CD4-positive, alpha-beta T cell treated with Interleukin-21 for 1 hour (primary cell): ENCODE measurements at regions not wholly inside any gene's neighbourhood (a gene's known extent, or its start where the extent isn't known, plus 50 kb on each side); places are given as distances from the start of the nearest gene placed in this dataset.

Source experiments
- DNase-seq: peaks from one replicate; pipeline ENCODE4 v3.0.0-alpha.2; 2020

DNA sequence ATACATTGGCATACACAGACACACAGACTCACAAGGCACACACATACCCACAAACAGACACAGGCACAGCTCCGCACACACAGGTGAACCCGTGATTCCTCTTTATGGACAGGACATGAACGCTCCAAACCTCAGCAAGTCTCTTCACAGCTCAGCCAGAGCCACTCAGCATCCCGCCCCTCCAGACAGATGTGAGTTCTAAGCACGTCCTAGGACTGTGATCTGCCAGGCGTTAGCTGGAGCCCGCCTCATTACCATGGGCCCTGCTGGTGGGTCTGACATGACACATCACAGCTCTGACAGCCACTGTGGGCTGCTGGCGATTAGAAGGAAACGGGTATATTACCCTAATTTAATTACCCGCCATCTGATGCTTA lies 176.7 kb upstream of the PPP2R2D start:
- DNase-seq = no peak

DNA sequence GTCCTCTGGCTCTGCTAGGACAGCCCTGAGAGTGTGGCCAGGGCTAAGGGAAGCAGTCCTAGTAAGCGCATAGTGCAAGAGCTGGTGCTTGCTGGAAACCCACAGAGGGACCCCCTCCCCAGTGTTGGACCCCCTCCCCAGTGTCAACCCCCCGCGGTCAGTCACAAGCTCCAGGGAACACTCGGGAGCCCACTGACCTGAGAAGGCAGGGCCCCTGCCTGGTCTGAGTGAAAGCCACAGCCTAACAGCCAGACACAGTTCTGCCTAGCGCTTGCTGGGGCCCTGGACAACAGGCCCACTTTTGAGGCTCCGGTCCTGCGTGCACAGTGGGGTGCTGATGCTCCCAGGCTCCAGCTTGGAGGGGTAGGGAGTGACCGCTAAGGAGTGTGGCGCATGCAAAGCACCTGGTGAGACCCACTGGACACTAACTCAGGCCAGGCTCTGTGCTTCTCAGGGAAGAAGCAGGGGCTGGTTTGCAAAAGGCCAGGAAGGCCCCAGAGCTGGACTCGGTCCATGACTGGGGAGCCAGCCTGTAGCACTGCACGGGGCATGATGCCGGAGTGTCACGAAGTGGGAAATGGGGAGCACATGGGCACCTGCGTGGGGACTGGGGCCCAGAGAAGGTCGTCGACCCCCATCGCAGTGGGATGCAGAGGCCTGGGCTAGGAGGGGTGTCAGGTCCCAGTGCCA lies 175.8 kb upstream of the PPP2R2D start:
- DNase-seq = no peak

DNA sequence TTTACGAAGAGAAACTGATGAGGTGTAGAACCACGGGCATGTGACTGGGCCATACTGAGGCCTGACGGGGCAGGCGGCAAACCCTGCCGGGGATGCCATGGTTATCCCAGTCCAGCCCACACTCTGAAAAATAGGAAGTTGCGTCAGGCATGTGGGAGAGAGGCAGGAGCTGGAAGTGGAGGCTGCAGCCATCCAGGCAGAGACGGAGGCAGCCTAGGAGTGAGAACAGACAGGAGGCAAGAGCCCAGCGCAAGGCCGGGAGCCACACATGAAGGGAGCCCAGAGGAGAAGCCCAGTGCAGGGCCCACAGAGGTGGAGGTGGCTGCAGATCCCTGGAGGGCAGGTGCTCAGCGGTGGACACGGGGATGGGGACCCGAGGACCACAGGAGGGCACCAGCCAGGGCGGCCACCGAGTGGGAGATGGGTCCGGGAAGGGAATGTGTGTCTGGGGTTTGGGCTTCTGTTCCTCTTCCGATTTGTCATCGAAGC lies 175.2 kb upstream of the PPP2R2D start:
- DNase-seq = no peak

DNA sequence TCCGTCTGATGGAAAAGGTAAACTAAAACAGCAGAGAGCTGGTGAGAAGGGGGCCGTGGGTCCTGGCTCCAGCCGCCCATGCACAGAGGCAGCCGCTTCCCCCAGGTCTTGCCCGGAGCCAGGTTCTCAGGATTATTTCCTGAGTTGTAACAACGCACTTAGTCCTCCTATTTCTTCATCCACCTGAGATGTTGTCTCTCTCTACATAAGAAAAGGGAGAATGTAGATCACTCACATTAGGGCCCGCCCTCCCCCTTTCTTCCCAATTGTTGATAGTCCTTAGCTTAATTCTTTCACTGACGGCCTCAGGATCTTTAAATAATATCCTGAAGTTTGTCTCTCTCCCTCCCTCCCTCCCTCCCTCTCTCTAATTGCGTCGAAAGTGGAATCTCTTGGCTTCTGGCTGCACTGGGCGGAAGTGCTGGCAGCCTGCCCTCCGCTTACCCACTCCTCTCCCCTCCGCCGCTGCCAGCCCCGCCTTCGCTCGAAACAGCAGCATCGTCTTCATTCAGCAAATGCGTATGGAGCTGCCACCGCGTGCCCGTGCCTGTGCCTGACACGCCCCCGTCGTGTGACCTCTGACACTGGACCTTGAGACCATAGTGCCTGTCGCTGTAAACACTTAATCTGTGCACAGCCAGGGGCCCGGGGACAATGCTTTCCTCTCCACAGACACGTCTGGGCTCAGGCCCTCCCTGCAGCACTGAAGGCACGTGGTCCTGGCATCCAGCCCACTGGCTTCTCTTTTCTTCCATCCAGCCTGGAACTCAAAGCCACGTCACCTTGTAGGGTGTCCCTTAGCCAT lies 174.5 kb upstream of the PPP2R2D start:
- no peak for DNase-seq

DNA sequence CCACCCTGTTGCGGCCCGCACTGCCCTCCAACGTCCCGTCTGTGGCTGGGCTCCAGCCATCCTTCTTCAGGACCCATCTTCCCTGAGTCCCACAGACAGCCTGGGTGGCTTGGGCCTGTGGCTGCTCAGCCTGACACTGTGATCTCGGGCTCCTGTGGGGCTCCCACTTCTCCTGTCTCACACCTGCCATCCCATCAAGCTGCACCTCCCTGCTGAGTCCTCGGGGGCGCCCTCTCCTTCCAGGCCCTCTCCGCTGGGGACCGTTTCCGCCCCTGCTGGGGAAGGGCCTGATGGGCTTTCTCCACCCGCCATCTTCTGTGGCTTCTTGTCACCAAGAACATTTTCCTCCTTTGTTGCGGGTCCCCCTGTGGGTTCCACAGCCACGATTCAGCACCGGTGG lies 173.8 kb upstream of the PPP2R2D start:
- DNase-seq = no peak

DNA sequence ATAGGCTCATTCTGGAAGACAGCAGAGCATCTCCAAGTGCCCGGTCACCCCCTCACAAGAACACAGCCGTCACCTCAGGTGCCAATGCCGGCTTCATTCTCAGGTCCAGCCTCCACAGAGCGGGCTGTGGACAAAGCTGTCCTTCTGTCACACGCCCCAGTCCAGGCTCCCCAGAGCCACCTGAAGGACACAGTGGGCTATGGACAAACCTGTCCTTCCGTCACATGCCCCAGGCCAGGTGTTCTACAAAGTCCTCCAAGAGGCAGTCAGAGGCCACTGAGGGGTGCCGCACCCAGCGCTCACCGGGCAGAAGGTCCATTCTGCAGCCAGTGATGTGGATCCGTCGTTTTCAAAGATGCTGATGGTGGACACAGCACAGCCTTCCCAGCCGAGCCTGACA lies 173.2 kb upstream of the PPP2R2D start:
- DNase-seq = no peak

DNA sequence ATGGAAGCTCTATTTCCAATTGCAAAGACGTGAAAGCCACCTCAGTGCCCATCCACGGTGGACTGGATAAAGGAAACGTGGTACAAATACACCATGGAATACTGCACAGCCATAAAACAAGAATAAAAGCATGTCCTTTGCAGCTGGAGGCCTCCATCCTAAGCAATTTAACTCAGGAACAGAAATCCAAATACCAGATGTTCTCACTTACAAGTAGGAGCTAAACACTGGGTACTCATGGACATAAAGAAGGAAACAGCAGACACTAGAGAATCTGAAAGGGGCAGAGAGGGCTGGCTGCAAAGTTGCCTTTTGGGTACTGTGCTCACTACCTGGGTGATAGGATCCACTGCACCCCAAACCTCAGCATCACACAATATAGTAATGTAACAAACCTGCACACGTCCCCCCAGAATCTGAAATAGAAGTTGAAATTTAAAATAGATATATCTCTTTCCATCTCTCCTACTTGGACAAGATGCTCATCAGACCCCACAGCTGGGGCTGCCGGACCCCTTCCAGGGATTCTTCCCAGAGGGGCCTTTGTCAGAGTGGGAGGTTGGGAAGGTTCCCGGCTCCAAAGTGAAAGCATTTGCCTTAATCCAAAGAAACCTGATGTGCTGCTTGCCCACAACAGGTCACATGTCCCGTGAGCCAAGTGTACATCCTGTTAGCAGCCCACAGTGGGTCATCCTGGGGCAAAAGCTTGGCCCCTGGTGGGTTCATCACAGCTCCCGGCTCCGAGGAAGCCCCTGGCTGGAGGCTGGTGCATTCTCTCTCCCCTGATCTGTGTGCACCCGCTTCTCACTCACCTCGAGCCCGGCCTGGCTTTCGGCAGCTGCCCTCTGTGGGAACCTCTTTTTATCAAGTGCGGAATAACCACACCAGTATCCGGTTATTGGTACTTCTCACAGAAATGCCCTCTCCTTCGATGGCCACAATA lies 172.3 kb upstream of the PPP2R2D start:
- no peak for DNase-seq

DNA sequence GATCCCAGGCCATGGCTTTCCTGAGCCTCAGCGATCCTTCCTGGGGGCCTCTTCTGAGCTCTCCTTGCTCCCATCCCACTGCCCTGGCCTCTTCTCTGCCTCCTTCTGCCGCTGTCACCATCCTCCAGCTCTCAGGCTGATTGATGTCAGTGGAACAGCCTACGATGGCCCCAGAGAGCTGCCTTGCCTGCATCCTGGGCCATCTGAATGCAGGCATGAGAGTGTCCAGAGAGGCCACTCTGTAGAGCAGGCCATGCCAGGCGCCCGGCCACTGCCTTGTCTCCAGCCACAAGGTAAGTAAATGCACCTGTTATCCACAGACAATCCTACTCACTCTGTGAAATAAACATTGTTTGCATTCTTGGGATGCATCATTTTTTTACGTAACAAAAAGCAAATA lies 171.4 kb upstream of the PPP2R2D start:
- no peak for DNase-seq

DNA sequence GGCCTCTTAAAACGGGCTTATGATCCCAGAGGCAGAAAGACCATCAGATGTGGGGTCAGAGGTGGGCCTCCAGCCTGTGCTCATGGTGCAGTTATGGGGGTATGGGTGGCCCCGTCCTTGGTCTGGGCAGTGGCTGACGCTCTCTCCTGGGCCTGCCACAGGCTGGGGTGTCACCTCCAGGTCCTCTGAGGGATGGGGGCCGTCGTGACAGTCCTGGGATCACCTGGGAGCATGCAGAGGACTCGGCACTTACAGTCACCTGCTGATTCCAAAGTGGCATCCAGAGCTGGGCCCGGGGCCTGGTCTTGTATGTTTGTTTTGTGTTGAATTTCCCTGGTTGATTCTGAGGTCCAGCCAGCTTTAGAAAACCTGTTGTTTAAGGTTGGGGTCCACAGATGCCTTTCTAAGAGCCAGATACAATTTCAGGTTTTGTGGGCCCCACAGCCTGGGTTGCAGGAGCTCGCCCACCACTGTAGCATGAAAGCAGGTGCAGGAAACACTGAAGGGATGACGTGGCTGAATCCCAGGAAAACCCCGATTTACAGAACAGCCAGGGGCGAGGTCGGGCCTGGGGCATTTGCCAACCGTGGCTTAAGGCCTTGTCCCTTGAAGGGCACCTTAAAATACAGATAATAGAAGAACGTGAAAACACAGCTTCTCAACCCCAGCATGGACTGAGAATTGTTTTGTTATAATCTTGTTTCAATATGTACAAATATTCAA lies 170.7 kb upstream of the PPP2R2D start:
- DNase-seq = no peak

DNA sequence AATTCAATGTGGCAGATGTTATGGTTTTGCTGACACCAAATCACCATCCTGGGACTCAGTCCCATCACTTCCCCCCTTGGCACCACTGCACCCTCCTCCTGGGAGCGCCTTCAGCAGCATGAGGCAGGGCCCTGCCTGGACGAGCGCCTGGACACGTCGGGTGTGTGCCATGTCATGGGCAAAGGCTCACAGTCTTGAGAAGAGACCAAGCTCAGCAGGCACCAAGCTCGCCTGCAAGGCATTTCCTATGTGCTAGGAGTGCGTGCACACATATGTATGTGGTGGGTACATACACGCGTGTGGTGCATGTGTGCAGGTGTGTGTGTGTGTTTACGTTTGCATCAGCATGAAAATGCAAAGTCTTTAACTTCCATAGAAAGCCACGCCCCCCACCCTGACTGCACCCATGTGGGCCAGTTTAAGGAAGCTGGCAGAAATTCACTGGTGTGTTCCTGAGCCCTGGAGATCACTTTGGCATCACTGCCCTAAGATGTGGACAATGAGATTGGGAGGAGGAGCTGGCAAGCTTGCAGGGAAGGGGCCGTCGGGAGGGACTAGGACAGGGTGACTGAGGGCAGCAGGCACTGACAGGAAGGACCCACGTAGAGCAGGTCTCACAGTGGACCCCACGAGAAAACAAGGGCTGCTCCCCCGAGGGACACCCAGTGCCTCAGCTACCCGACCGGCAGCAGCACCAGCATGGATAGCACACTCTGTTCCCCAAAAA lies 169.9 kb upstream of the PPP2R2D start:
- no peak for DNase-seq

DNA sequence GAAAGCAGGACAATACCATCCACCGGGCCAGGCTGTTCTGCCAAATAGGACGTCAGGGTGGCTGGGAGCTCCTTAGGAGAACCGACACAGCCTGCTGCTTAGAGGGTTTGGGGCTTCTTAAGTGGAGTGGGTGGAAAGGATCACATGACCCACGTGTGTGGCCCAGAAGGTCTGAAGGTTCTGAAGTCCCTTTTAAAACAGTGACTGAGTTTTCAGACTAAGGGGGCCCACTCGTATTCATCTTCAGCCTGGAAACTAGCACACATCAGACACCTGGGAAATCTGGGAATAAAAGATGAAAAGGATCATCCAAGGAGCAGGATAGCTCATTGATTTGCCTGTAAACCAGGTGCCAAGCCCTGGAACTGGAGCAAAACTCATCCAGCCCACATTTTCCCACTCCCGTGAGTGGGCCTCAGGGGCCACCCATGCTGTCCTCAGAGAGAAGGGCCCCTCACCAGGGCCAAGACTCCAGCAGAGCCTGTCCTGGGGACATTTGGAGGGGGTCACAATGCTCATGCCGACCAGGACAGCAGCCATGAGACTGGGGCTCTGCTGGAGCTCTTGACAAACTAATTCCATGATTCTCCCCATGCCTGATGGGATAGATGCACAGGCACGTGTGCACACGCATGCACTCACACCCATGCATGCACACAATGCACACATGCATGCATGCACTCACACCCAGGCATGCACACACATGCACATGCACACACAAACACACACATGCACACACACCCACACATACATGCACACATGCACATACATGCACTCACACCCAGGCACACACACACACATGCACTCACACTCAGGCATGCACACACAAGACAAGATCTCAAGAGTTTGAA lies 168.8 kb upstream of the PPP2R2D start:
- no peak for DNase-seq

DNA sequence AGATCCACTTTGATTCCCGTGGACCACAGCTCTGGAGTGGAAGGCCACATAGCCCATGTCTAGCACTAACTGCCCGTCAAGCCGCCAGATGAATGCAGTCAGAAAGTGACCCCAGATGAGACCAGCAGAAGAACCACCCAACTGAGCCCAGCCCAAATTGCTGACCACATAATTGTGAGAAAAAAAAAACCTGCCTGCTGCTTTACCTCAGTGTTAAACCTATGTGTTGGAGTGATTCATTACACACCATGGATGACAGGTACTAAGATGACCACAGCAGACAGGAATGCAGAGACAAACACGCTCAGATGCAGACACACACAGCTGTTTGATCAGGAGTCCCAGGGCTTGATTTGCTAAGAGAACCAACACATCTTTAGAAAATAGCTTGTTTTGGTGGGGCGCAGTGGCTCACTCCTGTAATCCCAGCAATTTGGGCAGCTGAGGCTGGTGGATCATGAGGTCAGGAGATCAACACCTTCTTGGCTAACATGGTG lies 168.1 kb upstream of the PPP2R2D start:
- DNase-seq = no peak

DNA sequence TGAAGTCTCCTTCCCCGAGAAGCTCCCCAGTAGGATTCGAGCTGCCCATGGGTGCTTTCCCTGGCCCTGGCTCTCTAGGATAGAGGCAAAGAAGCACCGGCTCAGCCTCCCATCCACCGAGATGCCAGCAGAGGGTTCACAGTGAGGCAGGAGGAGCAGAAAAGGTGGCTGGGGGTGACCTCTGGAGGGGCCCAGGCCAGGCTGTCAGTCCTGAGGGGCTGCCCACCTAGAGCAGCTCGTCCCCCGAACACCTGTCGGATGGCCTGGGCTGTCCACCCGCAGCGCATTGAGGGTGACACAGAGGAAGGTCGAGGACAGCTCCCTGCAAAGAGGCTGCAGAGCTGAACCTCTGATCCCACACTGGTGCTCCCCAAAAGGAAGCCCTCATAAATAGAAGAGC lies 167.2 kb upstream of the PPP2R2D start:
- no peak for DNase-seq

DNA sequence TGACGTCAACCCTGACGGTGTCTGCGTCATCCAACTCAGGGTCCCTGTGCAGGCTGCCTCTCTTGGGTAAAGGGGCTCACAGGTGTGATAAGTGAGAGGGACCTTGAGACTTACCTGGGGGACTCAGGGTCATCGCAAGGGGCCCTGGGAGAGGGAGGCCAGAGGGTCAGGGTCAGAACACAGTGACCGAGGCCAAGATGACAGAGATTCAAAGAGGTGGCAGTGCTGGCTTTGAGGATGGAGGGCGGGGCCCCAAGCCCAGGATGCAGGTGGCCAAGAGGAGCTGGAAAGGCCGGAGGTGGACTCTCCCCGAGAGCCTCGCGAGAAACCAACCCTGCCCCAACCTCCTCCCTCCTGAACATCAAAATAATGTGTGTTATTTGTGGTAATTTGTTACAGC lies 165.2 kb upstream of the PPP2R2D start:
- no peak for DNase-seq

DNA sequence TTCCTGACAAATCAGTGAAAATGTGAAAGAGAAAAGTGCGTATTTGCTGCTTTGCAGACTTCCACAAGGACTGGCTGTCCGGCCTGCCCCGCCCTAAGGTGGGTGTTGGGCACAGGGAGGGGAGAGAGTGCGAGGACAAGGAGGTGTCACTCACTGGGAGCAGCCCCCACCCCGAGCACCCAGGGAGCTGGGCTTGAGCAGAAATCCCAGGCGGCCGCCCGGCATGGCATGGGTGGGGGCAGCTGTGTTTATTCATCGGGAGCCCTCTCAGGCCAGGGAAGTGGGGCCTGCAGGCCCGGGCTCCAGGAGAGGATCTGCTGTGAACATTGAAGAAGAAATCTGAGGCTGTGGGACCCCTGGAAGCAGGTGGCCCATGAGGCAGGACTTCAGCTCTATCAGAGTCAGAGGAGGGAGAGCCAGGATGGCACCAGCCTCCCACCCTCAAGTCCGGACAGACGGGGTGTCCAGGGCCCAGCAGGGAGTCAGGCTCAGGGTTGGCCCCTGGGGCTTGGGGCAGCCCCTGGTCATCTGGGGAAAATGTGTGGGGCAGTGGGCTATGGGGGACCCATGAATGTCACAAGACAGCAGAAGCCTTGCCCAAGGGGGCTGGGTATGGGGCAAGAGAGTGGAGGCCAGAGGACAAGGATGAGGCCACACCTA lies 164.4 kb upstream of the PPP2R2D start:
- no peak for DNase-seq

DNA sequence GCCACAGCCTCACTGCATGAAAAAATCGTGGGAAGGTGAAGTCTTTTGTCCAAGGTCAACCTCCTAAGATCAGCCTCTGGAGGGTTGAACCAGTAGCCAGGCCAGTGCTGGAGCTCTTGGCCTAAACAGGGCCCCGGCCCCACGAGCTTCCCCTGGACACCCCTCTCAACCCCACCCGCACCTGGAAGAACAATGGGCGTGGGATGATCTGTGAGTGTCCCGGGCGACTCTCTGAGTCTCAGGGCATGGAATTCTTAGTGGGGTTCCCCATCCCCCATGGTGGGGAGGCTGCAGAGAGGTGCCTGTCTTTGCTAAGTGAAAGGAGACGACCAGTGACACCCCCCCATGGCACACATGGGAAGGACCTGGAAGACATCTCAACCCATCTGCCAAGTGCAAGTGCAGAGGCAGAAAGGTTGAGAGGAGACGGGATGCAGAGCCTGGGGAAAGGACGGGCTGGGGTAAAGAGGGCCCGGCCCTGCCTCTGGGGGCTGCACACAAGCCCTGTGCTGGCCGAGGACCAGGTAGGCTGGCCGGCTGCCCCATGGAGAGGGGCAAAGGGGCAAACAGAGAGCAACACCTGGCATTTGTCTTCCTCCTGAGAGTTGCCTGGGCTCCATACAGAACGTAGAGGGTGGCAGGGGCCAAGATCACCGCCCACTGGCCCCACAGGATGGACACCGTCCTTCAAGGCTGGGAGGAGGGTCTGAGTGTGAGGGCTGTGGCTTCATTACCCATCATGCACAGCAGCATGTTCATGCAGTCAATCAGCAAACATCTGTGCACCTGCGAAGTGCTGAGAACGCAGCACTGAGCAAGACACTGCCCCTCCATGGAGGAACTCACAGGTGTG lies 163.0 kb upstream of the PPP2R2D start:
- DNase-seq = no peak

DNA sequence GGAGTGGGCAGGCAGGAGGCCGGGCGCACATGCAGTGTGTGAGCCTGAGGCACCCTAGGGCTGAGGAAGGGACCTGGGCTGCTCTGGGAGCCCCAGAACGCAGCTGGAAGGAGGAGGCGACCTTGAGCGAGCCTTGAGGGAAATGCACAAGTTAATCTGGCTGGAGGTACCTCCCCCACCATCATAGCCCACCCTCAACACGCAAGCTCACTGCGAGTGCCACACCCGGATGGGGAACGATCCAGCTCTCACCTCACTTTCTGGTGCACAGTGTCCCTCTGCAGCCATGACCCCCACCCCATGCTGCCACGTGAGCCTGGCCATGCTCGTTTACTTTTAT lies 162.4 kb upstream of the PPP2R2D start:
- no peak for DNase-seq

DNA sequence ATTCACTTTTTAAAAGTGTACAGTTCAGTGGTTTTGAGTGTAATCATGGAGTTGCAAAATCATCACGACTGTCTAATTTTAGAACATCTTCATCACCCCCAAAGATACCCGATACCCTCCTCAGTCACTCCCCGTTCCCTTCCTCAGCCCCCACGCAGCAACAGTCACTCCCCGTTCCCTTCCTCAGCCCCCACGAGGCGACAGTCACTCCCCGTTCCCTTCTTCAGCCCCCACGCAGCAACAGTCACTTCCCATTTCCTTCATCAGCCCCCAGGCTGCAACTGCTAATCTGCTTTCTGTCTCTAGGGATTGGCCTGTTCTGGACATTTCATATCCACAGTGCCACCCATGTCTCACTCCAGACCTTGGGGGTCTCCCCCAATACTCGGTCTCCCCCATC lies 161.6 kb upstream of the PPP2R2D start:
- no peak for DNase-seq

DNA sequence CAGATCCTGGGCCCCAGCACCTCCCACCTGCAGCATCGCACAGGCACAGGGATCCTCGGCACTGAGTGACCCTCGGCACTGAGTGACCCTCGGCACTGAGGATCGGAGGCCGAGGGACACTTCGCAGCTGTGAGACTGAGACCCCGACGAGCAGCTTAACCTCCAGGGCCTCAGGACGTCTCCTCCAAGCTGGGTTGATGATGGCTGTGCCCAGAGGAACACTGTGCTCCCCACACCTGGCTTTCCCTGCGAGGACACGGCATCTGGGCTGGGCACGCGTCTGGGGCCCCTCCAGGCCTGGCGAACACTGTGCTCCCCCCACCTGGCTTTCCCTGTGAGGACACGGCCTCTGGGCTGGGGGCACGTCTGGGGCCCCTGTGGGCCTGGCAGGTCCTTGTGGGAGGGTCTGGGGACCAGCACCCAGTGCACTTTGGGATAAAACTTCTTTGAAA lies 158.3 kb upstream of the PPP2R2D start:
- no peak for DNase-seq
